Activated CD8-positive, alpha-beta memory T cell treated with anti-CD3 and anti-CD28 coated beads, Interleukin-2, amount 10 ng/mL, durations not matched to agents 7 days and 5 days (primary cell): ENCODE measurements at regions not wholly inside any gene's neighbourhood (a gene's known extent, or its start where the extent isn't known, plus 50 kb on each side); places are given as distances from the start of the nearest gene placed in this dataset.
"Not testable (repeated sequence)": the region's sequence is repeated elsewhere in the genome, so short reads cannot be mapped to it uniquely, and the experiment has no call there.

Source experiments
- ATAC-seq: fragments of 150-1000 bp; cut with Tn5 transposase; one replicate; pipeline ENCODE4 v1.10.0; 2021; ENCODE audit warnings: moderate library complexity
- CTCF ChIA-PET: fragments of 350-600 bp; sonication (Branson Sonifier 250); formaldehyde crosslinking; loops from one replicate; lab custom pipeline; 2021; ENCODE audit warnings: antibody characterized with exemption; lab: Charles Lee
- DNase-seq: peaks from one replicate; pipeline ENCODE4 v3.0.0-alpha.2; 2020
- H3K27ac Mint-ChIP-seq: one replicate; pipeline ENCODE4 v1.8.0; 2021; ENCODE audit warnings: mild to moderate bottlenecking, mixed read lengths
- H3K27me3 Mint-ChIP-seq: one replicate; pipeline ENCODE4 v1.8.0; 2021; ENCODE audit warnings: mixed read lengths
- H3K36me3 Mint-ChIP-seq: one replicate; pipeline ENCODE4 v1.8.0; 2021; ENCODE audit warnings: mild to moderate bottlenecking, mixed read lengths
- H3K4me1 Mint-ChIP-seq: one replicate; pipeline ENCODE4 v1.8.0; 2021; ENCODE audit warnings: mixed read lengths
- H3K4me3 Mint-ChIP-seq: one replicate; pipeline ENCODE4 v1.8.0; 2021; ENCODE audit warnings: mild to moderate bottlenecking, moderate library complexity, mixed read lengths
- H3K9me3 Mint-ChIP-seq: one replicate; pipeline ENCODE4 v1.8.0; 2022; ENCODE audit warnings: low read depth, mixed read lengths

DNA sequence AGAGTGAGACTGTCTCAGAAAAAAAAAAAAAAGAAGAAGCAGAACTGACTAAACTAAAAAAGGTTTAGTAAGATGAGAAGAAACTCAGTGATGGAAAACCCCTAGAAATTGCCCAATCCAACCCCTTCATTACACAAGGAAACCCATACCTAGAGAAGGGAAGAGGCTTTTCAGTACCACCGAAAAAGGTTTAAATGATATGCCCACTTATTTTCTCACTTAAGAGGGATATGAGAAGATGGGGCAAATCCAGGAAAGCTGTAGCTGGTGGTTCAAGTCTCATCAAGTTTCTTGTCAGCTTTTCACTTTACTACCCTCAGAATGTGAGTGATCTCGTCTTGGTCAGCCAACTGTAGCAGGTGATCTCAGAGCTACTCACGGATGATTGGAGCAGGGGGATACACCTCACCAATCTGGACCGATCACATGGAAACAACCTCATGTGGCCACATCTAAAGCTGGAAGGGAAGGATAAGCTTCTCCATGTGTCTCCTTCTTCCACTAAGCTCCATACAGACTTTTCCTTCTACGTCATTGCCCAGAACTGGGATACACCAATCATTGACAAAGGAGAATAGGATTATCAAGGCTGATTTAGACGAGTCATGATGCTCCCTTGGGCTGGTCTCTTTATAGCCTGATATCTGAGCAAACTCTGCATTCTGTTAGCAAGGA is 126.7 kb upstream of the POU3F1 start:
- CTCF ChIA-PET = no interaction called here
- DNase-seq (no peak), ATAC-seq (no peak)
- H3K4me3 Mint-ChIP-seq = no peak overlapping the region
- H3K27ac Mint-ChIP-seq = no peak overlapping the region
- no peaks in the 10 kb centered on the region for H3K4me1 Mint-ChIP-seq
- no peaks in the 10 kb centered on the region for H3K9me3 Mint-ChIP-seq
- H3K36me3 Mint-ChIP-seq = no peaks in the 10 kb centered on the region
- H3K27me3 Mint-ChIP-seq = peaks cover 3% of the 10 kb centered on the region

DNA sequence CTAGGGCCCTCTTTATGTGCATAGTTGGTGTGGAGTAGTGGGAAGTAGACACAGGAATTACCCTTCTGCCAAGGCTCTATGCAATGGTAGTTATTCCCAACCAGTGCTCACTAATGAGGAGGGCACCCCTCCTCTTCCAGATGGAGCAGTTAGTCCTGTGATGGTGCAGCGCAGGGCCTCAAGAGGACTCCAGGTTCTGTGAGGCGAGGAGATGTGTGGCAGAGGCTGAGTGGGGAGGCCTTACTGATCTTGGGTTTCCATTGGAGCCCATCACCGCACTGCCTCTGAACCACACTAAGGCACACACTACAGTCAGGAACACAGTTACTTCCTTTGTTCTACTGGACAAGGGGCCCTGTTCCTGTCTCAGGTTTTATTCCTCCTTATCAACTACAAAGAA is 122.5 kb upstream of the POU3F1 start:
- H3K4me1 Mint-ChIP-seq = no peaks in the 10 kb centered on the region
- no peak overlapping the region for H3K27ac Mint-ChIP-seq
- no peaks in the 10 kb centered on the region for H3K9me3 Mint-ChIP-seq
- DNase-seq (no peak), ATAC-seq (no peak)
- H3K4me3 Mint-ChIP-seq = no peak overlapping the region
- CTCF ChIA-PET = no interaction called here
- H3K27me3 Mint-ChIP-seq = peaks cover 10% of the 10 kb centered on the region
- H3K36me3 Mint-ChIP-seq = no peaks in the 10 kb centered on the region

DNA sequence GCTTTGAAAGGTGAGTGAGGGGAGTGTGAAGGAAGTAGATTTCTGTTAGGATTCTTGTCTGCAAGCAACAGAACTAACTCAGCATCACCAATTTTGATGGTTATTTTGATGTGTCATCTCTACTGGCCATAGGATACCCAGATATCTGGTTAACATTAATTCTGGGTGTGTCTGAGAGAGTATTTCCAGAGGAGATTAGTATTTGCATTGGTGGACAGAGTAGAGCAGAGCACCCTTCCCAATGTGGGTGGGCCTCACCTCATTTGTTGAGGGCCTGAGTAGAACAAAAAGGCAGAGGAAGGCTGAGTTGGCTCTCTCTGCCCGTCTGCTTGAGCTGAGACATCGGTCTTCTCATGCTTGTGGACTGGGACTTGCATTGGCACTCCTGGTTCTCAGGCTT is 121.8 kb upstream of the POU3F1 start:
- Mint-ChIP-seq H3K27me3 (peaks cover 10% of the 10 kb centered on the region), H3K36me3 (no peaks in the 10 kb centered on the region), H3K27ac (no peak overlapping the region), H3K9me3 (no peaks in the 10 kb centered on the region), H3K4me3 (no peak overlapping the region), H3K4me1 (no peaks in the 10 kb centered on the region)
- DNase-seq (no peak), ATAC-seq (no peak)
- CTCF ChIA-PET = no interaction called here

DNA sequence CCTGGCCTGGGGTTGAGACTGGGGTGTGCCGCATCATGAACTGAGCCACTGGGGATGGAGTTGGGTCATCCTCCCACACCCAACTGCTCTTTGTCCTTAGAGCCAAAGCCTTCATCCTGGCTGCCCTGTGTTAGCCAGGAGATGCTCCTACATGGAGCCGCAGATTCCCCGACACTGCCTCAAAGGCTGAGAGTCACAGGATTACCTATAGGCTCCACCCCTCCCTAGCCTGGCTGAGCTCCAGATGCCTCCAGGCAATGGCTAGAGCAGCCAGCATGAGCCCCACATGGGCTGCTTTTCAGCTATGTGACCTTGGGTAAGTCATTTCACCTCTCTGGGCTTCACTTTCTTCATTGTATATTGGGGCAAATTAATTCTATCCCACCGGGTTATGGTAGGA is 119.9 kb upstream of the POU3F1 start:
- Mint-ChIP-seq H3K9me3 (no peaks in the 10 kb centered on the region), H3K27ac (no peak overlapping the region), H3K36me3 (no peaks in the 10 kb centered on the region), H3K27me3 (peaks cover 12% of the 10 kb centered on the region), H3K4me3 (no peak overlapping the region), H3K4me1 (no peaks in the 10 kb centered on the region)
- CTCF ChIA-PET = no interaction called here
- ATAC-seq = no peak
- no peak for DNase-seq

DNA sequence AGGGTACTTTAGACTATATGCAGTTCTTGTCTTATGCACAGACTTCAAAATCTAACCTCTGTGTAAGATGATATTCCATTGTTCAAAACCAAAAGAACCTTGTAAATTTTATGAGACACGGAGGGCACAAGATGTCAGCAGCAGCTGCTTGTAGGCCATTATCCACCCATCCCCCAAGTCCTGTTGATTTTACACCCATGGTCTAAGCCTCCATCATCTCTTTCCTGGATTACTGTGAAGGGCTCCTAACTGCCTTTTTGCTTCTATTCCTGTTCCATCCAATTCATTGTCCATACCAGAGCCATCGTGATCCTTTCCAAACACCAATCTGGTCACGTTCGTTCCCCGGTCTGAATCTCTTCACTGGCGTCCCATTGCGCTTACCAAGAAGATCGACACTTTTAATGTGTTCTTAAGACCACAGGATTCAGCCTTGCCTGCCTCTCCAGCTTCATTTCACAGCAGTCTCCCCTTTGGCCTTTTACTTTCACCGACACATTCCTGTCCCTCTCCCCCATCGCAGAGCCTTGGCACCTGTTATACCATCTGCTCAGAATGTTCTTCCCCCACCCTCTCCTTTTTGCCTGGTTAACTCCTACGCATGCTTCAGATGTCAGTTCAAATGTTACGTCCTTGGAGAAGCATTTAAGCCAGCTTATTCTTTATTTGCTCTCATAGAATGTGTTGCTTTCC is 107.3 kb upstream of the POU3F1 start:
- no peaks in the 10 kb centered on the region for H3K4me1 Mint-ChIP-seq
- H3K9me3 Mint-ChIP-seq = no peaks in the 10 kb centered on the region
- H3K27me3 Mint-ChIP-seq = peaks cover 21% of the 10 kb centered on the region
- no peak overlapping the region for H3K27ac Mint-ChIP-seq
- CTCF ChIA-PET = no interaction called here
- DNase-seq = no peak
- no peak for ATAC-seq
- H3K36me3 Mint-ChIP-seq = no peaks in the 10 kb centered on the region
- H3K4me3 Mint-ChIP-seq = no peak overlapping the region

DNA sequence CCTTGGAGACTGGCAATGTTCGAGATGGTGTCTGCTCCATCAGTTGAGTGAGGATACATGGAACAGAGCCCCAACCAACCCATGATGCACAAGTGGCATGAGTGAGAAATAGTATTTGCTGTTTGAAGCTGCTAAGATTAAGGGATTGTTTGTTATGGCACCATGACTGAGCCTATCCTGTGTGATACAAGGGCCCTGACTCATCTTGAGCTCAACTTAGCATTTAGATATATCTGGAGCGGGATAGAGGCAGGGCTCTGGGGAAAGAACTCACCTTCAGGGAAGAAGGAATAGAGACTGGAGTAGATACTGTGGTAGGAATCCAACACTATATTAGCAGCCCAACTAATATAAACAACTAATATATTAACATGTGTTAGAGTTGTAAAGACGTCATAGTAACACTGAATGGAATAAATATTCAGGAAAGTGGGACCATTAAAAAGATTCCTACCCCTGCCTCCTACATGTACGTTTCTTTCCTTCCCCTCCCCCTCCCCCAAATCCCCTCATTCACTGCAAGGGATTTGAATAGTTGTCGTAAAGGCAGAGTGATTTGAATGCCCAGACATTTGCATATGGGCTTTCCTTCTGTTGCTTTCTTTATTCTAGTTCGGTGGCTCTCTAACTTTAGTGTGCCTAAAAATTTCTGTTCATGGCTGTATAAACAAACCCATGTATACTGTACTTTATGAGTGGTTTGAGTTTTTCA is 106.6 kb upstream of the POU3F1 start:
- CTCF ChIA-PET = no interaction called here
- DNase-seq (no peak), ATAC-seq (no peak)
- Mint-ChIP-seq H3K9me3 (no peaks in the 10 kb centered on the region), H3K27me3 (peaks cover 21% of the 10 kb centered on the region), H3K36me3 (no peaks in the 10 kb centered on the region), H3K27ac (no peak overlapping the region), H3K4me1 (no peaks in the 10 kb centered on the region), H3K4me3 (no peak overlapping the region)

DNA sequence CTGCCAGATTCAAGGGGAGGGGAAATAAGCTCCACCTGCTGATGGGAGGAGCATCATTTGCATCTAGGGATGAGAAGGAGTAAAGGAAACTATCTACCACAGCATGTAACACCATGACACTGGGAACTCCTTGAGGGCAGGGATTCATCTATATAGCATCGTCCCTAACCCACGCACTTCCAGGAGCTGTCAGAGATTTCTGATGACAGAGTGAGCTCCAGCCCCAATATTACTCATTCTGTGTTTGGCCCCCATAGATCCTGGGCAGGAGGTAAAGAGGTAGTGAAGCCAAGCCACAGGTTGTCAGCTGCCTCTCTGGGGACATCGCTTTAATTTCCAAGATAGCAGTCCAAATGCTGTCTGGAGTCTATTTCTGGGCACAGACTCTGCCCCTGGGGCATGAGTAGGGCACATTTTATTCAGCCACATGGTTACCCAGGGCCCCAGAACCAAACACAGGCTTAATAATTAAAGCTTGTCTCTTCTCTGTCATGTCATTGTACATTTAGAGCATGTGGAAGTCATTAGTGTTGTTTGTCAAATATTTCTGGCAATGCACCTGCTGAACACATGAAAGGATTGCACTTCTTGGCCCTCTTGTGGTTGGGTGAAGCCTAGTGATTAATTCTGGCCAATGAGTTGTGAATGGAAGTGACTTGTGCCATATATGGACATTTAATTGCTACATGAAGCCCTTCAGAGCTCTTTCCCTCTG is 105.9 kb upstream of the POU3F1 start:
- CTCF ChIA-PET = no interaction called here
- ATAC-seq = no peak
- Mint-ChIP-seq H3K4me3 (no peak overlapping the region), H3K4me1 (no peaks in the 10 kb centered on the region), H3K36me3 (no peaks in the 10 kb centered on the region), H3K27me3 (peaks cover 21% of the 10 kb centered on the region), H3K9me3 (no peaks in the 10 kb centered on the region), H3K27ac (no peak overlapping the region)
- no peak for DNase-seq

DNA sequence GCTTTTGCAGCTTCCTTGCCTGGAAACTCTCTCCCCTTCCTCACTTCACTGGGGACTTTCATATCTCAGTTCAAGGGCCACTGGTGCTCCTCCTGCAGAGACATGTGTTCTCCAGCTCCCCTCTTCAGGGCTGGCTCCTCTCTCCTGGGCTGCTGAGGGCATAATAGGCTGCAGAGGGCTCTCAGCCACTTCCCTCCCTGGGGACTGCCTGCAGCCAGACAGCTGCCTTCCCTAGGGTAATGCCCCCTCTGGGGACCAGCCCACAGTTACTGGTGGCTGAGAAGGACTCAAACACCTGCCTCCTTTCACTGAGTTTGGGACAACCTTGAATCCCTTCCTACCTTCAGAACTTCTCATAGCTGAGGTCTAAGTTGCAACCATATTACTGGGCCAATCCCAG is 104.8 kb upstream of the POU3F1 start:
- no peak for ATAC-seq
- Mint-ChIP-seq H3K36me3 (no peaks in the 10 kb centered on the region), H3K4me3 (no peak overlapping the region), H3K27me3 (peaks cover 16% of the 10 kb centered on the region), H3K27ac (no peak overlapping the region), H3K9me3 (no peaks in the 10 kb centered on the region), H3K4me1 (no peaks in the 10 kb centered on the region)
- DNase-seq = no peak
- CTCF ChIA-PET = no interaction called here

DNA sequence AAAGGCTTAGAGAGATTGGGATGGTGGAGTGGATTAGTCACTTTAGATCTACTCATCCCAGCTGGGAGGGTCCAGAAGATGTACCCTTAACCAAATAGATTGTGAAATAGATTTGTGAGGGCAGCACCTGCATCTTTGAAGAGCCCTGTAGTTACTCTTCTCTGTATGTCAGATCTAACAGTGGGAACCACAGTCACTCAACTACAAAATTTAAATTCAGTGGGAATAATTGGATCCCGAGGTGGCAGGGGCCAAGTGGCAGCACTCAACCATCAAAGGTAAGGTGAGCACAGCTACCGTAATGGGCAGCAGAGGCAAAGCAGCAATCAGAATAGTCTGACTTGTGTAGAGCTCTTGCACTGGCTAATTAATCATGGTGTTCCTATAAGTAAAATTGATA is 99.5 kb upstream of the POU3F1 start:
- CTCF ChIA-PET, H3K4me1 Mint-ChIP-seq, DNase-seq, H3K36me3 Mint-ChIP-seq, H3K9me3 Mint-ChIP-seq, H3K4me3 Mint-ChIP-seq, H3K27ac Mint-ChIP-seq, ATAC-seq: not testable (repeated sequence)
- peaks cover 22% of the 10 kb centered on the region for H3K27me3 Mint-ChIP-seq

DNA sequence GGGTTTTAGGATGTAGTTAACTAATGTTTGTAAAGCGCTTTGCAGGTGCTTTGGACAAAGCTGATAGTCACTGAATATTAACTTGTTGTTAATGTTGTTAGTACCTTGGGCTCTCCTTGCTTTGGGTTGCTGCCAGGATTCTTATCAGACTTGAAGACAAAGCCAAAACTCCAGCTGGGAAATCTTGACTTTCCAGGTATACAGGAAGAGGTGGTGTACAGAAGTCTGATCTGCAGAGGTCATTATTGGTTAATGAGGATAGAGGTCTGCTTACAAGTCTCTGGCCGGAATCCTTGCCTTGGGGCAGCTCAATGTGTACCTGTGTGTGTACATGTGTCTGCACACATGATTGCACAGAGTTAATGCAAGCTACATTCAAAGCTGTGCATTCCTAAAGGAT is 96.0 kb upstream of the POU3F1 start:
- Mint-ChIP-seq H3K4me3 (no peak overlapping the region), H3K9me3 (no peaks in the 10 kb centered on the region), H3K4me1 (no peaks in the 10 kb centered on the region), H3K27ac (no peak overlapping the region), H3K36me3 (no peaks in the 10 kb centered on the region), H3K27me3 (peaks cover 48% of the 10 kb centered on the region)
- CTCF ChIA-PET = no interaction called here
- no peak for DNase-seq
- no peak for ATAC-seq

DNA sequence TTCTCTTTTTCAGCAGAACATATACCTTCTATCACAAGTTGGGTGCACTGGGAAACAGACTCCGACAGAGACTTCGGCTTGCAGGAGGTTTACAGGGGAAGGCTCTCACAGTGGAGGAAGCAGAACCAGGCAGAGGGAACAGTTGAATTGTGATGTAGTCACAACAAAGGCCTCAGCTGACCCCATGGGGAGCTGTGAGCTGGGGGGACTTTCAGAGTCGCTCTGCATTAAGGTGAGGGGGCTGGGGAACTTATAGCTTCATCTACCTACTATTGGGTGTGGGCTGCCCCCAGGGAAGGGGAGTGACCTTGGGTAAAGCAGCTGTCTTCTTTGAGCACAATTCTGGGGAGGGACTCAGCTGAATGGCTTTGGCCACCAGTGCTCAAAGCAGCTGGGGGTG is 94.9 kb upstream of the POU3F1 start:
- CTCF ChIA-PET = no interaction called here
- Mint-ChIP-seq H3K36me3 (no peaks in the 10 kb centered on the region), H3K9me3 (no peaks in the 10 kb centered on the region), H3K27me3 (peaks cover 58% of the 10 kb centered on the region), H3K4me1 (no peaks in the 10 kb centered on the region), H3K27ac (no peak overlapping the region), H3K4me3 (no peak overlapping the region)
- DNase-seq = no peak
- ATAC-seq = no peak

DNA sequence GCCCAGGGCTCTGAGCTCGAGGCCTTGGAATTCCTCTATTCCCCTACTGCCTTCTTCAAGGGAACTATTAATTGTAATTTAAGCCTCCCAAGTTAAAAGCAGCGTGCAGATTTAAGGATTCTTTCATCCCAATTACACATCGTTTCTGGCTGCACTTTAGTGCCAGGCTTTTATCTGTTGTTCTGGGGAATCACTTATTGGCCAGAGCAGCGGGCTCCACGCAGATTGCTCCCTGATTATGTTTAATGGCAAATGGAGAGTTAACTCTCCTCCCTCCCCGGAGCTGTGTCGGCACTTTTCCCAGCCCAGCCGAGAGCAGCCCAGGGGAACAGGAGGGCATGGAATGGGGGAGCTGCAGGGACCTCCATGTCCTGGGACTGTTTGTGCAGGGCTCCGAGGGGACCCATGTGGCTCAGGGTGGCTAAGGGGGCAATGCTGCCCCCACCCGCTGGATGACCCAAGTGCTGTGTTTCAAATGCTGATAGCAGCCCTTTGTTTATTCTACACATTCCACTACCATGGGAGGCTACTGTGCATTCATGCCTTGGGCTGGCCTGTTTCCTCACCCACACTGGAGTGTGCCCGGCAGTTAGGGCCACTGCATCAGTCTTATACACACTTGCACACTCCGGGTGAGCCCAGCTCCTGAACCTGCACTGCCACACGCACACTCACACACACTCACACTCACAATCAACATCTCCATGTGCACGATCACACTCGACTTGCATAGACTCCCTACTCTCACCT is 93.3 kb upstream of the POU3F1 start:
- Mint-ChIP-seq H3K27ac (no peak overlapping the region), H3K4me1 (no peaks in the 10 kb centered on the region), H3K27me3 (peaks cover 73% of the 10 kb centered on the region), H3K9me3 (no peaks in the 10 kb centered on the region), H3K36me3 (no peaks in the 10 kb centered on the region), H3K4me3 (no peak overlapping the region)
- ATAC-seq (no peak), DNase-seq (no peak)
- CTCF ChIA-PET = no interaction called here
